DOHH2 (cell line): ENCODE measurements at regions not wholly inside any gene's neighbourhood (a gene's known extent, or its start where the extent isn't known, plus 50 kb on each side); places are given as distances from the start of the nearest gene placed in this dataset.

Experiments used
- CTCF ChIP-seq: fragments of 200-600 bp; sonication (generic); IDR thresholded peaks from one replicate; pipeline ENCODE4 v1.5.1; 2014; ENCODE audit warnings: antibody characterized with exemption, mild to moderate bottlenecking, low read depth, low read length; ENCODE audit not compliant: poor library complexity, severe bottlenecking
- EZH2phosphoT487 ChIP-seq: fragments of 200-600 bp; sonication (generic); IDR thresholded peaks from 2 replicates; pipeline ENCODE4 v1.6.1; 2017; ENCODE audit warnings: borderline replicate concordance, mild to moderate bottlenecking, antibody characterized with exemption, low read length, moderate library complexity, mixed read lengths

GRCh38 chr20:19012676-19013075 lies 199.1 kb downstream of the SCP2D1 start:
- TF ChIP-seq CTCF (no peak), EZH2phosphoT487 (no peak)
